Ureter (tissue), 1 donor: ENCODE measurements at regions not wholly inside any gene's neighbourhood (a gene's known extent, or its start where the extent isn't known, plus 50 kb on each side); places are given as distances from the start of the nearest gene placed in this dataset.

Experiments used
- DNase-seq: peaks from one replicate; pipeline ENCODE4 v3.0.0-alpha.2; 2020; ENCODE audit warnings: low spot score
- donor health status: DM: yes; HTN: yes; CAD: no.

DNA sequence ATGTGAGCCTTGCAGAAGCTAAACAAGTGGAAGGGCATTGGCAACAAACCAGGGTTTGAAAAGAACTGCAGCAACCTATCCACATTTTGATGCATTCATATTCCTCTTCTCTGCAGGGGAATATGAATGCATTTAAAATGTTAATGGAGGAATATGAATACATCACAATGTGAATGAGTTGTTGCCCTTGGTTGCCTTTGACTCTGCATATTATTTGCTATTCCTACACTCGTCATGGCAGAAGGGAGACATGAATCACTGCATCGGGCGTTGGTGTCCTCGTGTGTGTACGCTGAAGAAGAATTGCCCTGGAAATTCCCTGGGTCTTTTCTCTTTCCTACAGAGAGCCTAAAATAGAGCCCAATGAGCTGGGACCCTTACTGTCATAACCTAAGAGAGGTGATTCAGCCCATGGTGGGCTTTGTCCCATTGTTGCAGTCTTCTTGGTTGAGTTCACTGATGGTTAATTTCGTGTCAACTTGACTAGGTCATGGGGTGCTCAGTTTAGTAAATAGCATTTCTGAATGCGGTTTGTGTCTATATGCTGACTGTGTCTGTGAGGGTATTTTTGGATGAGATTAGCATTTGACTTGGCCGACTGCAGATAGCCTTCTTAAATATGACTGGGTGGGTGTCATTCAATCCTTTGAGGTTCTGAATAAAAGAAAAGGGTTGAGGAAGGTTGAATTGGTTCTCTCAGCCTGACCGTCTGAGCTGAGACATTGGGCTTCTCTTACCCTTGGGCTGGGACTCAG is 1422.9 kb upstream of the TMEM132C start:
- DNase-seq = no peak

DNA sequence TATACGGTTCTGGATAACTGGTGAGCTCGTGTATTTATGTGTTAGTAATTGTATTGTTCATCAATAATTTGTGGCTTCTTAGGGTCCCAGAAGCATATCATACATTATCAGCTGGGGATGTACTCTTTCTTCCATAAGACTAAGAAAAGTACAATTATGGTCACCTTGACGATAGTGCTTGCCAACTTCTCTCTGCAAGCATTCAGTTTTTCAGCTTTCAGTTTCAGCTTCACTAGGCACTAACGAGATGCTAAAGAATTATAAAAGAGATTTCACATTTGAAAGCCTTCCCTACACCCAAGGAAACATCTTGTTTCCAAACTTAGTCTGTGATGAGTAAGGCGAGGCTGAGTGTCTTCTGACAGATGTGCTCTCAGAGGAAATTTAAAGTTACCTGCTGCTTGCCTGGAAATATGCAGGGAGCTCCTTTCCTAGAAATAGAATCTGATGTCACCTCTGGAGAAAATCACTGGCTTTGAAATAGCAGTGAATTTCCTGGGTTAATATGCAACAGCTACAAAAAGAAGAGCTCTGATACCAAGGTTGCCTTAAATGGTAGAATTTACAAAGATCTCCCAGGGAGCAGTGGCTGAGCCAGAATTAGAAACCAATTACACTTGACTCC is 1419.9 kb upstream of the TMEM132C start:
- DNase-seq = no peak

DNA sequence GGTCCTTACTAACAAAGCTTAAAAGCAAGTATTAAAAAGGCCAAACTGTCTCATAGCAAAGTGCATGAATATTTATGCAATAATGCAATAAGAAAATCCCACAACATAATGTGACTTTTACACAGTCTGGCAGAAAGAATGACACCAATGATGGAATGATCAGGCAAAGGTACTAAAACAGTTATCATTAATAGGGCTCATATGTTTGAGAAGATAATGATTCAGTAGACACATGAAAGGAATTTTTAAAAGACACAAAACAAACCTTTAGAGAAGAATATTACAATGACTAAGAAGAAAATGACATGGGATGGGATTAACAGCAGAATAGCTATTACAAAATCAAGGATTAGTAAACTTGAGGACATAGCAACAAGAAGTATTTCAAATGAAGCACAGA is 1411.2 kb upstream of the TMEM132C start:
- no peak for DNase-seq

DNA sequence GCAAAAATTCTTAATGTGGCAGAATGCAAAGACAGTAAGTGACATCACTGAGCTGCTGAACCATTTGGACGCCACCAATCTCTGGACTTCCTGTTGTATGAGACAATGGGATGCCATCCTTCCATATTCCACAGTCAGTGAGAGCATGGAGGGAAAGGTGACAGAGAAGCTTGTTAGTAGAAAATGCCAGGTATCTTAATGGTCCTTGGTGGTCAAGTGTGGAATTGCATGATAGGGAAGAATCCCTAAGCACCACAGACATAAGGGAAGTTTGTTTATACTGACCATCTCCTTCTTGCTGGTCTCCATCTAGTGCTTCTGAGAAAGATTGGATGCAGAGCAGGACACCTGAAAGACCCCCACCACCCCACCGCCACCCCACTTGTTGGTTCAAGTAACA is 1410.0 kb upstream of the TMEM132C start:
- DNase-seq = no peak

DNA sequence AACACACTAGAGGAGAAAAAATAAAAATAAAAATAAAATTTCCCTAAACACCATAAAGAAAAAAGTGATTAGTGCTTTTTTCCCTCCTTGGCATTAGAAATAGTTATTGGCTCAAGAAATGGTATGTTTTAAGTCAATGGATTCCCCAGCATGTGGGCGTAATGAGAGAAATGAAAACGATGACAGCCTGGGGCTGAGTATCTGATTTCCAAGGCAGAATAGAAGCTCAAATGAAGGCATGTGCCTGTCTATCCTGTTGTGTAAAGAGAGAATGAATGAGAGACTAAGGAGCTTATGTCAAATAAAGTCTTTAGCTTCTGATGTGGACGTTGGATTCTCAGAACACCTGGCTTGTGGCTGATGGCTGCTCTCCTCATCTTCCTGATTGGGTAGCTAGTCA is 1408.4 kb upstream of the TMEM132C start:
- DNase-seq = no peak

DNA sequence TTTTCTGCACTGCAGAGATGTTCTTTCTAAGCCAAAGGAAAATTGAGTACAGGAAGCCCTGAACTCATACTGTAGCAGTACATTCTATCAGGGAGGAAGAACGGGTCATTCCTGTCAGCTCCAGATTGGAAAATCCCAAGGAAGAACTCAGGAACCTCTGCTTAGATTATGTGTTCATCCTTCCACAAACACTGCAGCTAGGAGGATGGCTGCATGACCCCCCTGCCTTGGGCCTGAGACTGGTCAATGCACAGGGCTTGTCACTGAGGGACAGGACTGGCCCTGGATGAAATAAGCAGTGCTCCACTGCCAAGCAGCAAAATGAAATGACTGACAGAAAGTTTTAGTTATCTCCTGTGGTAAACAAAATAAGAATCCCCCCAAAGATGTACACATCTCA is 1406.8 kb upstream of the TMEM132C start:
- DNase-seq = no peak

DNA sequence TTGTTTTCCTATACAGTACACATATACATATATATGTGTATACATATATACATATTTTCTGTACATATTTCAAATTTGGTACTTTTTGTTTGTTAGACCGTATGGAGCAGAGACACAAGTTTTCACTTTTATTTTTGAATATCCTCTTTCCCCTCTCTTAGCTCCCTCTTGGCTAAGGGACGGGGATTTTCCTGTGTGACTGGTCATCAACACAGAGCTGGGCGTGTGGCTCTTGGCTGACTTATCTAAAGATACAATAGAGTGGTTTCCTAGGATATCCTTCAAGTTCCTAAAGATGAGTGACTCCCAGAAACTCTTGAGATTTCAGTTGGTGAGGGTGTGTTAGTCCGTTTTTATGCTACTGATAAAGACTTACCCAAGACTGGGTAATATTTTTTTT is 1404.5 kb upstream of the TMEM132C start:
- no peak for DNase-seq

DNA sequence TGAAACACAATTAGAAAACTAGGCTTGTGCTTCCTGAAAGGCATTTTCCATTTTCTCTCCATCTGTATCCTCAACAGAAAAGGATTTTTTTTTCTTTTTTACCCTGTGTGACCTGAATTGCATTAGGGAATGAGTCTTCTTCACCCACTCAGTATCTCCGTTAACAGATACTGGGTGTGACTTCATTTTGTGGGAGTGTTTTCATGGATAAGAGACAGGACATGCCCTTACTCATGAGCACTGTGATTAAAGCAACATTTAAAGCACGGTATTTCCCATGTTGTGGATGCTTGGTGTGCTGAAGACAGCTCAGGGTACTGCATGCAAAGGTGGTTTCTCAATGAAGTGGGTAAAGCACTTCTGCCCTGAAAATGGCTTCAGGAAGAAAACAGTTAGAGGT is 1397.3 kb upstream of the TMEM132C start:
- DNase-seq = no peak

DNA sequence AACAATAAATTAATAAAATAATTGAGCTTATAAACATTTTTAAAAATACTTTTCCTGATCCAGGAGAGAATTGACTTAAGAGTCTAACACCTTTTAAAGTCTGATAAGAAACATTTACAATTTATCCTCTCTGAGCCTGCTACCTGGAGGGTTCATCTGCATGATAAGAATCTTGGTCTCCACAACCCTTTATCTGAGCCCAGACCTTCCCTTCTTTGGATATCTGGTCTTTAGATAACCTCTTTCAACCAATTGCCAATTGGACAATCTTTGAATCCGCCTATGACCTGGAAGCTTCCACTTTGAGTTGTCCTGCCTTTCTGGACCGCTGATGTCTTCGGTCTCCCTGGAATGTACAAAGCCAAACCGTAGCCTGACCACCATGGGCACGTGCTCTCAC is 1393.3 kb upstream of the TMEM132C start:
- no peak for DNase-seq

DNA sequence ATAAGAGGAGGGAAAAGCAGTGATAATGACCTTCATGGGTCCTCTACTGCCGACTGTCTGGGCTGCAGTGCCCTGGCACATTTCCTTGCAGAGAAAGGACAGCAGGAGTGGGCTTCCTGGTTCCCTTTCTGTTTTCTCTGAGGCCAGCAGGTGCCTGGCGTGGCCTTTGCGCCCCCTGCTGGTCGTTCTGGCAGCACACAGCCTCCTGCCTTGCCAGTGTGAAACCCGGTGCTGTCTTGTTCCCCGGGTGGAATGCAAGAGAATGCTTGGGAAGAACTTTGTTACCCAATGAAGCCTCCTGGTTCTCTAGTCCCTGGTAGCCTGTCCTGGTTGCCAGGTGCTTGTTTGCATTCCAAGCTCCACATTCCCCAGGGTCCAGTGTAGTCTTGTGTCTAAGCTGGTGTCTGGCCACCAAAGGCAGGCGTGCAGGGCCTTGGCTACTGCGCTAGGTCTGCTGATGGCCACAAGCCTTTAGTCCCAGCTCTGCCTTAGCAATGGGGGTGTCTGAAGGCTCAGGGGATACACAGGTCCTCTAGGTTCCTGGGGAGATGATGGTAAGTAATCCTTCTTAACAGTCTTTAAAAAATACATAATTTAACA is 1392.4 kb upstream of the TMEM132C start:
- peak; percentile 68 for DNase-seq

DNA sequence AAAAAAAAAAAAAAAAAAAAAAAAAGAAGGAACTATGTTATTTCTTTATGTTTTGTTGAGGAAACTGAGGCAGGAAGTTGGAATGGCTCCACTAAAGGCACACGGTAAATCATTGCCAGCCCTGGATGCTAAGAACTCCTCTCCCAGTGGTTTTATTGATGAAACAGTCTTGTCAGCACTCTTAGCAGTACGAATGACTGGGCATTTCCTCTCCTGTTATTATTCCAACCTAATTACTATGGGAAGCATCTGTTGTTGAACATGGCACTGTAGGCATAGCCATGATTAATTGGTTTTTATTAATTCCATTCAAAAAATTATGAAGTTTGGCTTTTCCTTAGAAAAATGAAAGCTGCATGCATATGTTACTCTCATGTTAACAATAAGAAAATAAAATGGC is 1387.1 kb upstream of the TMEM132C start:
- no peak for DNase-seq

DNA sequence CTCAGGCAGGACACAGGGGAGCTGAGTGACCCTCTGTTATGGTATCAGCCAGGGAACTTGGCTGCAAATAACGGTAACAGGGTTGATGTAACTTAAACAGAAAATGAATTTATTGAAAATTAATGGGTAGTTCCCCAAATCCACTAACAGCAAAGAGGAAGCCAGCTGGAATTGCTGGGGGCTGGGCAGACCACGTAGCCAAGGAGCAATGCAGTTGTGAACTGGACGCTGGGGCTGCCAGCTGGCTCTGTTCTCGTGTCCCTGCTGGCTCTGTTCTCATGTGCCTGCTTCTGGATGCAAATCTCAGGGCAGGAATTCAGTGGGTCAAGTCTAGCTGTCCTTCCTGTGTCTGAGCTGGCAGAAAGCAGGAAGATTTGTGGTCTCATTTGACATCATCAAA is 1383.3 kb upstream of the TMEM132C start:
- DNase-seq = no peak

DNA sequence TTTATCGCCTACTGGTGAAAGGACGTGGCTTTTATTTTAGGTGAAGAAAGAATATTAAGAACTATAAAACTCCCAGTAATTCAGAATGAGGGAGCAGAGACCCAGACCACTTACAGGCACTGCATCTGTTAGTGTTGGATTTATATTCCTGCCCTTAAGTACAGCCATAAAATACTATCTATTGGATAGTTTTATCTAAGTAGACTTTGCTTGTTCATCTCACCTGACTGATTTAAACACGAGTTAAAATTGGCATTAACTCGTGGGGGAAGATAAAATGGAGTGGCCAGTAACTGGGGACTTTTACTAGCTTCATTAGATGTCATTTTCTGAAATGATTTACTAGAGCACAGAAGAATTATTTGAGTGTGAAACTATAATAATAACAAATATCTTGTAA is 1377.5 kb upstream of the TMEM132C start:
- no peak for DNase-seq

DNA sequence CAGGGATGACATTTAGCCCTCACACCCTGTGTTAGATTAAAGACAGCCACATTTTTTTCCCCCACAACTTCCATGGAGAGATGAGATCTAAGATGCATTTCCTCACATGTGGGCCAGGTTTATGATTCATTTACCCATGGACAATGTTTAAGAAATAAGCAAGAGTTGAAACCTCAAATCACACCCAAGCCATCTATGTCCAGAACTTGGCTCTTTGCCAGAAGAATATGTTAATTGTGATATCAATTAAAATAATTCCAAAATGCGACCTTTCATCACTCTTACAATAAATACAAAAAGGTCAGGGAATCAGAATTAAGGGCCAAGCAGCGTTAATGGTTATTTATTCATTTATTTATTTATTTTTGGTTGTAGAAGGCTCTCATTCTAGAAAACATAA is 1376.9 kb upstream of the TMEM132C start:
- DNase-seq = no peak

DNA sequence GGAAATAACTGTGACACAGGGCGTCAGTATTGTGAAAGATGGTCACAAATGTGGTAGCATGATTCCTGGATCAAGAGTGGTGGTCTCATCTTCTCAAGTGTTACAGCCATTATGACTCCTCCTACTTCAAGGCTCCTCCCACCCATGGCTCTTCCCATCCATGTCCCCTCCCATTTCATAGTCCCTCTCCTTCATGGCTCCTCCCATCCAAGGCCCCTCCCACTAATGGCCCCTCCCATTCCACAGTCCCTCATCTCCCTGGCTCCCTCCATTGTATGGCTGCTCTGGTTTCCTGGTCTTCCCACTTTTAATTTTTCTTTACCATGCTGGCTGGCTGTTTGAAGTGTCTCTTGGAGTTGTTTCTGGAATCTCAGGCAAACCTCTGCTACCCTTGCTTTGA is 1375.2 kb upstream of the TMEM132C start:
- no peak for DNase-seq

DNA sequence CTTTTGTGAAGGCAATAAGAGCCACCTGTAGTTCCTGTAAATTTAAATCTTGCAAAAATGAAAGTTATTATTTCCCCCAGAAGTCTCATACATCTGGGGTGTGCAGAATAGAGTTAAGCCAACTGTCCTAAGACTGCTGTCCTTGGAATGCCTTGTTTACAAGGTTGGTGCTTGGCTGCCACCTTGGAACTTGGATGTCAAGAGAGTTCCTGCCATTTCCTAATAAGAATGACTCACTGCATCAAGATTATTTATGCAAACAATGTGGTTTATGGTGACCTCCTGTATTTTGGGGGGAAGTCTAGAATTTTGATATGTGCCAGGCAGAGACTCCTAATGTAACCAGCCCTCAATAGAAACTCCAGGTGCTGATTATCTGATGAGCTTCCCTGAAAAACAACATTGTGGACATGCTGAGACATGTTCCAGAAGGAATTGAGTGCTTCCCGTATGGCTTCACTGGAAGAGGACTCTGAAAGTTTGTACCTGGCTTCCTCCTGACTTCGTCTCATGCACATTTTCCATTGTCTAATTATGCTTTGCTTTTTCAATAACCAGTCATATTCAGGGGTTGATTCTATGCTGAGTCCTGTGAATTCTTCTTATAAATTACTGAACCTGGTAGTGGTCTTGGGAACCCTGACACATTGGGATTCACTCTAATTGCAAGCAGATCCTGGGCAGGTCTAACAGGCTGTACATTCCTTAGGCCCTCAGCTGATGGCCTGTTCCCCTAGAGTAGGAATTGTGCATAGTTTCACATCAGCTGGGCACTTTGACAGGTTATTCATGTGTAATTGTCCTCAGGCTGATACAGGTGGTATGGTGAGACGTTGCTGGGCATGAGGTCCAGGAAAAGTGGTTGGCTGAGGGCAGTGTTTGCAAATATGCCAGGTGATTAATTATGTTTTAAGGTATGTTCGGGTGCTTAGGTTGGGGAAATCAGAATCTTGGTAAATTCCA is 1370.7 kb upstream of the TMEM132C start:
- DNase-seq = no peak

DNA sequence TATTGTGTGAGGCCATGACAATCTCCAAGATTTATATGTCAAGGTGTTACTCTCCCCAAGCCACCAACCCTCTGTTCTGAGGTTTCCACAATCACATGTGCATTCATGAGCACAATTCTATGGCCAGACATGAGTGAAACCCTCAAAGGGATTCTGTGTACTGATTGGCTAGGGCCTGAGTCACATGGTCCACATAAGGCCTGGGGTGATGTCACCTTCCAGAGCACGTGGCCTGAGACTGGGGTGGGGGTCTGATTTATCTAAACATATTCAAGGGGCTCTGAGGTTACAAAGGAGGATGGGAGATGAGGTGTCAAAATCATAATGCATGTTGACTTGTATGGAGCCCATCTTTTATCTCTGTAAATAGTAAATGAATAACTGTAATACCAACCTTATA is 1369.9 kb upstream of the TMEM132C start:
- DNase-seq = no peak

DNA sequence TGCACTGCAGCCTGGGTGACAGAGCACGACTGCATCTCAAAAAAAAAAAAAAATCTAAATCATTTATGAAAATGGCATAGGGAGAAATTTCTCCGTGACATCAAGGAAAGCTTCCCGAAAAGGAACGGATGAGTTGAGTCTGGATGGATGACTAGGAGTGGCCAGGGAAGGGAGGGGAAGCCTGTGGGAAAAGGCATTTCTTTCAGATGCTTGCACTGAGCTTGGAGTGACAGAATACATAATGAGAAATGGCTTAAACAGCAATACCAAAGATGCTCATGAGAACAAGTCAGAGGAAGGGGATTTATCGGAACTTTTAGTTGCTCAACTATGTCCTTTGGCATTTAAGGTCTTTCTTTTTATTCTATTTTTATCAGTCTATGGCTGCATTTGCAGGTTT is 1369.2 kb upstream of the TMEM132C start:
- no peak for DNase-seq

DNA sequence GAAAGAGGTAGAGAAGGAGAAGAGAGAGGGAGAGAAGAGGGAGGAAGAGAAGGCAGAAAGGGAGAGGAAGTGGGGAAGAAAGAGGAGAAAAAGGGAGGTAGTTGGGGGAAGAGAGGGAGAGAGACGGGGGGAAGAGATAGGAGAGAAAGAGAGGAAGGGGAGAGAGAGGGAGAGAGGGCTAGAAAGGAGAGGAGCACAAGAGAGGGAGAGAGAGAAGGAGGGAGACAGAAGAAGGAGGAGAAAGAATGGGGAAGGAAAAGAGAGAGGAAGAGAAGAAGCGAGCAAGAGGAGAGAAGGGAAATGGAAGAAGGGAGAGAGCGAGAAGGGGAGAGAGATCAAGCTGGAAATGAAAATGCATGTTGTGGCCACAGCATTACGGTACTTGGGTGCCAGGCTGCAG is 1368.4 kb upstream of the TMEM132C start:
- no peak for DNase-seq

DNA sequence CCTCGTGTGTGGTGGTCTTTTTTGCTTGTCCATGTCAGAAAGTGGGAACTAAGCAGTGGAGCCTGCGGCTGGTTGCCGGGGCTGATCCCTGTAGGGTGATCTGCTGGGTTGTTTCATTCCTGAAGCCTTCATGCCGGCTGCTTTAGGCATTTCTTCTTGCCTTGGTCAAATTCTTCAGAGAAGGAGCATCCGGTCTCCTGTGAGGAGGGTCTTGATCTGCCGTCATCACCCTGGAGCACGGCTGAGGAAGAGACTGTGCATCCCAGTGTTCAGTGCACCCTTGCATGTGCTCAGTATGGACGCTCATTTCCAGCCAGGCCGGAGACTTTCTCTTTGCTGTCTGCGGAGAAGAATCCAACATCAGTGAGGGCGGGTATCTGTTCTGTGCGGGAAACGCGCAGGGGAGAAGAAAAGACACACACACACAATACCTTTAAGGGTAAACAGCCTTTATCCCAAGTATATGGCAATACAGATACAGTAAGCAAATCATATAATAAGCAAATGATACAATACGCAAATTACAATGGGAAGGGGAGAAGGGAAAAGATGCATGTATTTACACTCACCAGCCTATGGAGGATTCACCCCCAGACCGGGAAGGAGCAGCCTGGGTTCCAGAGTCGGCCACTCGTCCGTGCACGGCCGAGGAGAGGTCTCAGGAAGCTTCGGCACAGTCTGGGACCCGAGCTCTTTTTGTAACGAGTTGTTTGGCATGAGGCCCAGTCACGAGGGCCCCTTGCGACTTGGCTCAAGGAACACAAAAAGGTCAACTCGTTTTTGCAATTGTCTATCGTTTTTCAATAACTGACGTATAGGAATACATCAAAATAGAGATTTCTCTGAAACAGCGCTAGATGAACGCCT is 1366.8 kb upstream of the TMEM132C start:
- no peak for DNase-seq
